ENCODE measurements at regions not wholly inside any gene's neighbourhood (a gene's known extent, or its start where the extent isn't known, plus 50 kb on each side); places are given as distances from the start of the nearest gene placed in this dataset.

DNA sequence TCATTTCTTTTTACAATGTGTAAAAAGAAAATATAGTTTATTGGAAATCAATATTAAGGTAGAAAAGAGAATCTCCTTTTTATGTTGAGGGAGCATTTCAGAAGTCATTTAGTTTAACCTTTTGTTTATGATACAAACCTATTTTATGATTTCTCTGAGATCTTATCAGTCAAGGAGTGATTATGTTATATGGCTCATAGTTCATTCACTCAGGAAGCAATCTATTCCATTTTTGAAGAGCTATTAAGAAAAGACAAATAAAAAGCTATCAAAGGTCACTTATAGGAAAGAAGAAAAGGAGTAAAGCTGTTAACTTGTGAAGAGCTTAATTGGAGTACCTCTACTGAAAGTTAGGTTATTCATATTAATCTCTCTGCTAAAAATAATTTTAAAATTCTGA, 526.6 kb upstream of the JAG1 start:
- in situ Hi-C loops (cut with MboI; ENCODE audit: low pct_unique_long_range_greater_than_20kb, low sequenced_read_pairs), result no loop called here
- DNase-seq, result no peak

DNA sequence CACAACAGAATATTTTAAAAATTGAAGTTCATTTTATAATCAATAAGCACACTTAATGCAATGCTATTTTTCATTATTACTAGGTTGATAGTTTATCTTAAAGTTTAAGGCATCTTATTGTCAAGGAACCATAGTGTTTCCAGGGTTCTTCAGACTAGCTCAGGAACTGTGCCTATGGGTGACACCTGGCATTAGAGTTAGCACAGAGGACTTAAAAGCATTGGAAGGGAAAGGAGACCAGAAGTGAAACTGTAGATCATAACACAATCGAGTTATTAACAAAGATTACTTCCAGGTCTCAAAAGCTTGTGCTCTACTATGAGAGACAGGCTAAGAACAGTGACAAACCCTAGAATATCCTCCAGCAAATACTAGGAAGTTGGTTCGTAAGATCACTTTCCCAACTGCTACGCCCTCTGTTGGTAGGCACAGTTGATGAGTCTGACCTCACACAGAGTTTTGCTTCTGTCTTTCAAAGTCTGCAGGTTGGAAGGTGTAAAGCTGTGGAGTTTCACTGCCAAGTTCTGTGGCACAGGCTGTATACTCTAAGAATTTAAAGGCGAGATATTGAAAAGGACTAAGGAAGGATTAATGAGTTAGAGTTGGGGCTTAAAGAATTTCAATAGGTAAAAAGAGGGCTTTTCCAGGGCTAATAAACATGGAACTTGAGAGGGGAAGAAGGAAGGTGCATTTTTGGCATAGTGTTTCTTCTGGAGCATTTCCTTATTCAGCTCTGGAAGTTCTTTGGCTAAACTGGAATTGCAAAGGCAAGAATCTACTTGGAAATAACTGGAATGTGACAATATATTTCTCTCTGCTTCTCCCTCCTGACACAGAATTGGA, 531.3 kb upstream of the JAG1 start:
- in situ Hi-C loops (cut with MboI; ENCODE audit: low pct_unique_long_range_greater_than_20kb, low sequenced_read_pairs), result no loop called here
- peak; percentile 64 for DNase-seq

DNA sequence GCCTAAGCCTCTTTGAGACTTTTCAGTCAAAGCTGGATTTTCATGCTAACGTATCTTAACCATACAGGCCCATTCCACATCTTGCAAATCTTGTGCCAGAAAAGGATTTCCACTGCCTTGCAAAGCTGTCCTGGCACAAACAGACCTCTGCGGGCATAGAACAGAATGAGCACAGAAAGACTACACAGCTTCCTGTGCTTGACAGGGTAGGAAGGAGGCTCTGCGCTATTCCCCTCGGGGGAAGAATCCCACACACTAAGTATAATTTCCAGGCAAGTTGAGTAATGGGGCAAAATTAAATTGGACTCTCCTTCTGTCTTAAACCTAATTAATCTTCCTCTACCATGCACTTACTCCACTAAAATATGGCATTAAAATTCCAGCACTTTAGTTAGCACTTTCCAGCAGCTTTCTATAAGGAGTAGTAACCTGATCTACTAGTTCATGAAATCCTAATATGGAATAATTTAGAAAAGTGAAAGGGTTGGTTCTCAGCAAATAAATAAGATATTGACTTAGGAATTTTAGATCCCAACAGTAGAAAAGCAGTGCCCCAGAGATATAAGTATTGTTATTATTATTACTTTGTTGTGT, 532.1 kb upstream of the JAG1 start:
- DNase-seq, result no peak
- in situ Hi-C loops (cut with MboI; ENCODE audit: low pct_unique_long_range_greater_than_20kb, low sequenced_read_pairs), result no loop called here

DNA sequence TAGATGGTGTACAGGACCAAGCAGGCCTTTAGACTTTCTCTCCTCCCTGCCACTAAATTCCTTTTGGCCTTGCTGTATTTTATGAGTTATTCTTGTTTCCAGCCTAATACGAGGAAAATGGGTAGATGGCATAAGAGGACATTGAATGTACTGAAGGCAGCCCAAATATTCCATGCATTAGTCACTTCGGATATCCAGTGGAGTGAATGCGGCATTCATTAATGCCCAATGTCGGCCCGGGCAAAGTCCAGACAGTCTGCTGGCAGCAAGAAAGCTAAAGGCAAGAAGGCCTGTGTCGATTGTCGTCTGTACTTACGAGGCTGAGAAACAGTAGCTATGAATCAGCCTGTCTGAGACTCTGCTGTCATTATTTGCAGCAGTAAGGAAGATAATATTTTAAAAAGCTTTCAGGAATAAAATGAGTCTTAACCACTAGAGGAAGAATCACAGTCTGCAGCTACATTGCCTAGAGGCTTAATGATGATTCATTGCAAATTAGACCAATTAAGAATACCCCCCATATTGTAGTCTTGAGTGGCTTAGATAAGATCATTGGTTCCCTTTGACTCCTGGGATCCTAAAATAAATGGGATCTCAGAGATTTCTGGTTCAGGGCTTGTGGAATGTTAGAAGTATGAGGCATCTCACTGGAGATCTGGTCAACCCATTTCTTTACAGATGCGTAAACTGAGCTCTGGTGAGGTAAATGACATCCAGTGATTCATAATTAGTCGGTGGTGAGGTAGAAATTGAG, 534.1 kb upstream of the JAG1 start:
- in situ Hi-C loops (cut with MboI; ENCODE audit: low pct_unique_long_range_greater_than_20kb, low sequenced_read_pairs), result no loop called here

DNA sequence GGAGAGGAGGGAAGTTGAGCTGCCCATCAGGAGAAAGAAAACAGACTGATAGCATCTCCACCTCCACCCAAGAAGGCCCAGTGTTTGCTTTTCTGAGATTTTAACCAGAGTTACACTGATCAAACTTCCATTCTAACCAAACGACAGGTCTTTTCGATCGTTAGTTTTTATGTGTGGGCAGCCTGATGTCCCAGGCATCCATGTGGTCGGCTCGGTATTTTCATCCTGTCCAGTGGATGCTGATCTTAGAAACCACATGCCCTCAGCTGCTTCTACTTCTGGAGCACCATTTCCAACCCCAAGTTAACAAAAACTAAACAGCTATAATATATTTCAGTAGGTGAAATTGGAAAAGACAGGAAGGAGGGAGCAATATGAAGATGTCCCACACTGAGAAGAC, 536.8 kb upstream of the JAG1 start:
- DNase-seq, result no peak
- in situ Hi-C loops (cut with MboI; ENCODE audit: low pct_unique_long_range_greater_than_20kb, low sequenced_read_pairs), result no loop called here

More for the DNA sequence above, 534.1 kb upstream of the JAG1 start:
- no peak for DNase-seq

DNA sequence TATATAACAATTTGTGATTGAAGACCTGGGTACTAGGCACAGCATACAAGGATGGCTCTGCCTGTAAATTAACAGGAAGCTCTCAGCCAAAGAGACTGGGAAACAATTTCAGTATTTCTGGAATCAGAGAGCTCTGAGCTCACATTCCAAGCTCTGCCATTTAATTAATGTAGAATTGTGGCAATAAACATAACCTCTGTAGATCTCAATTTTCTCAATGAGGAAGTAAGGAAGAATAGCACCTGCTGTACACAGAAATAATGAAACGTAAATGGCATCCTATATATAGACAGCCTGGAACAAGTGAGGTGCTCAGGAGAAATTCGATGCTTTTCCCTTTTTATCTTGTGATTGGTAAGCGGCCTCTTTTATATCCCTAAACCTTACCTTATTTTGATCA, 538.5 kb upstream of the JAG1 start:
- in situ Hi-C loops (cut with MboI; ENCODE audit: low pct_unique_long_range_greater_than_20kb, low sequenced_read_pairs), result no loop called here
- DNase-seq, result no peak

DNA sequence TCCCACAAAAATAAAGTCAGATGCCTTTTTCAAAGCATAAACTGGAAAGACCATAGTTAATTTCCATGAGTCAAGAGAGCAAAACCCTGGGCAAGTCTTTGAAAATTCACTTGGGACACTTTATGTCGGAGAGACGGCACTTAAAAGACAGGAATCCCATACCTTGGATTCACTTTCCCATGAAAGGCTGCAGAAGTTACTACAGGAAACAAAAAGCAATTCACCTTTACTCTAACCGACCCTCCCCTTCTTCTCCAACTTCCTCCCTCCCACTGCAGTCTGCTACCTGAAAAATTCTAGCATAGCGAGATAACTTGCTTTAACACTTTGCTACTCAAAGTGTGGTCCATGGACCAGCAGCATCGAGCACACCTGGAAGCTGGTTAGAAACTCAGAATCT, 539.1 kb upstream of the JAG1 start:
- in situ Hi-C loops (cut with MboI; ENCODE audit: low pct_unique_long_range_greater_than_20kb, low sequenced_read_pairs), result no loop called here
- no peak for DNase-seq

DNA sequence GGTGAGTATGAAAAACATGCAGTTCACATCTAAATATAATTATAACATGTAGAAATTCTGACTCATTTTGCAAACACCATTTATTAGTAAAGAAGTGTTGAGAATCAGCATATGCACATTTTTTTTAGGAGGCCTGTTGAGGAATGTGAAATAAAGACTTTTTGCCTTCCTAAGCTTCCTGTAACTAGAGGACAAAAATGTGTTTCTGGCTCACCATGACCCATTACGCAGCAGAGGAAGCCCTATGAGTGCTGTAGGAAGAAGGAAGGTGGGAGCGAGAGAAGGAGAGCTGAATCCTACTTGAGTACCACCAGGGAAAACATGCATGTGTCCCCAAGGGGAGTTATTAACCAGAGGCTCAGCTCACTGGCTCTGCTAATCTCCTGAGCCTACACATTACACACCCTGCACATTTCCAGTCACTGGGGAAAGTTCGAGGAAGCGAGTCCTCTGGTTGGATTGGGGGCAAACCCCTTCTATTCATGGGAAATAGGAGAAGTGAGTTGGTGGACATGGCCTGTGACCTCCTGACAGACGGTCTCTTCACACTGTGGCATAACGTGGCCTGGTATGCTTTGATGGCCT, 540.5 kb upstream of the JAG1 start:
- in situ Hi-C loops (cut with MboI; ENCODE audit: low pct_unique_long_range_greater_than_20kb, low sequenced_read_pairs), result no loop called here
- DNase-seq, result no peak

DNA sequence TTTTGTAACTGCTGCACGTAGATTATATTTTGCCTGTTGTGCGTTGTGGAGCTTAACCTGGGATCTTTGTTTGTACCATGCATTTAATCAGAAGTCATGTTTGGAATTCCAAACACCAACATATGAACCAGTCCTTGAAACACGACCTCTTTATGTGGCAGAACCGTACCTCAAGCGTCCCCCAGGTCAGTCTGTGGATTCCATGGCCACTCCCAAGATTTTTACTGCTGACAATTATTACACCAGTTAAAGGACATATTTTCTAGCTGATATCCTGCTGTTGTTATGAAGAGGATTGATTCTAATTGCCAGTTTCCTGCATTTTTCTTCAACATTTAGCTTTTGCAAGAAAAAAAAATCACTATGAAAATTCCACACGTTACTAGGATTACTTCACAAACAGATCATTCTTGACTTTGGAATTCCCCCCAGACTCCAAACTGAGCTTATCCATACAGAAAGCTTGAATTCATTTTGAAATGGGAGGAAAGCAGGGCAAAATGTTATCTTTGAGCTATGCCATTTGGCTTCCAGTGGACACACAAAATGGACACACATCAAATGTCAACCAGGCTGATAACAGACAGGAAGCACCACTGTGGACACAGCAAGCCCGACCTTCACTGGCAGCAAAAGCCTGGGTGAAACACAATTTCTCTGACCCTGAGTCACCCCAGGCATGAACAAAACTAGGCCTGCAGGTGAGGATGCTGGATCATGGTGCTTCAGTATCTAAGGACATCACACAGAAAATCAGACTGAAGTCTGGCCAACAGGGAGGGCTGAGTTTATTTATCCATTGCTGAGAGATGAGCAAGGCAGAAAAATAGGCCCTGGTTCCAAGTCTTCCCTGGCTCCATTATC, 542.9 kb upstream of the JAG1 start:
- DNase-seq, result no peak
- in situ Hi-C loops (cut with MboI; ENCODE audit: low pct_unique_long_range_greater_than_20kb, low sequenced_read_pairs), result no loop called here

DNA sequence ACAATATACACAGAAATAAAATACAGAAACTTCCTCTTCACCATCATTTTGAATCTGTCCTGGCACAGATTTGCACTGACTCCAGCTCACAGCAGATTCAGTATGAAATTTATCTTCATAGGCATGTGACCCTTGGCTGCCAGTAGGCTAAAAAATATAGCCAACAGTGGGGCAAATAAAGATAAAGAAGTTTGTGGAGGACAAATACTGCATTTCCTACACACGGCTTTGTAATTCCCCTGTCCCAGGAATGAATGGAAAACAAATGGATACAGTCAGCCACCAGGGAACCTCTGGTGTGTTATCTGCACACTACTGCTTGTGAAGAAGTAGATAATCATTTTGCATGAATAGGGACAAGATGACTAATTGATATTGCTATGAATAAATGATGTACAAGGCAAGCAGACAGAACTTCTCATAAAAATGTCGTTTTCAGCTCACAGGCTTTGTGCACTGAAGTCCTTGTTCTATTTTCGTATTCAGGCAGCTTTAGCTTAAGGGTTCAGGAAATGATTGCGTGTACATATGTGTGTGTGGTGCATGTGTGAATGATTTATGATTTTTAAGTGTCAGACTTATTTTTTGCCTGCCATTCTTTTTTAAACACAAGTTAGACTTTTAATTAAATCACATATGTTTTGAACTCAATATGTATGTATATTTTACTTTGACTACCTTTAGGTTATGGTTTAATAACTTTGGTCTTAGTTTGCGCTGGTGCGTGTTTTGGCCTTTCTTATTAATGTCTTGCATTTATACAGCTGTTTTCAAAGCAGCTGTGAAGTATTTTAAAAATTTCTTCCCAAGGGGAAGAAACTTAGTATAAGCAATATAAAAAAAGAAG, 543.8 kb upstream of the JAG1 start:
- no peak for DNase-seq
- in situ Hi-C loops (cut with MboI; ENCODE audit: low pct_unique_long_range_greater_than_20kb, low sequenced_read_pairs), result no loop called here

DNA sequence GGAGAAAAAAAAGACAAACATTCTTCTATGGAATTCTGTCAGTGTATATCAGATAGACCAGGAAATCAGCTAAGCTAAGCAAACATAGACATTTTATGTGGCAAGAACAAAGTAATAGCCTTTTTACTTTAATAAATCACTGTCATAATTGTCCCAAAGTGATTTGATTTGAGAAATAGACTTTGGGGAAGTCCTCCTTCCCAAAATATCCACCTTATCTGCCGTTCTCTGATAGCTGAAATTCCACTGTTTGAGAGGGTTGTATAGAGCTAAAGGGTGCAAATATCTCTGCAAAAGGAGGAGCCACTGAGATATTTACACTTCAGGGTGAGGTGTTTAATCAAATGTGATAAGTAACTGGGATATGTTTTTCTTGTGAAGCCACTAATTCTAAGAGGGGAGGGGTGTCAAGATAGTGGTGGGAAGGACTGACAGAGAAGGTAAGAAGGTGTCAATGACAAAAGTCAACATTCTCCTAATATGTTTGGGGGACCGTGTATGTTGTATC, 544.4 kb upstream of the JAG1 start:
- in situ Hi-C loops (cut with MboI; ENCODE audit: low pct_unique_long_range_greater_than_20kb, low sequenced_read_pairs), result no loop called here

DNA sequence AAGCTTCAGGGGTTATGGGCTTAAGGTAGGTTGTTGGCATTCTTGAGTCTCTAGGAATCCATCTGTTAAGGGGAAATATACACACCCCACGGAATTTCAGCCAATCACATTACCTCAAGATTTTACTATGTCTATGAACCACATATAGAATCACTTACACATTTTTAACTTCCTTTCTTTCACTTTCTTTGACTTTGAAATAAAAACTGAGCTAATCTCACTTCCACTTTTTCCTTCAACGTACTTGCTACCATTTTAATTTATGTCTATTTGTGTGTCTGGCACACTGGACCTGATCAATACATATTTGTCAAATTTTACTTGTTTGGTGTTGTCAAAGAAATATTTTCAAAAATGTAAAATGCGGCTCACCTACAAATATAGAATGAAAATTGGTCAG, 545.4 kb upstream of the JAG1 start:
- in situ Hi-C loops (cut with MboI; ENCODE audit: low pct_unique_long_range_greater_than_20kb, low sequenced_read_pairs), result no loop called here

More for the DNA sequence above, 544.4 kb upstream of the JAG1 start:
- no peak for DNase-seq

DNA sequence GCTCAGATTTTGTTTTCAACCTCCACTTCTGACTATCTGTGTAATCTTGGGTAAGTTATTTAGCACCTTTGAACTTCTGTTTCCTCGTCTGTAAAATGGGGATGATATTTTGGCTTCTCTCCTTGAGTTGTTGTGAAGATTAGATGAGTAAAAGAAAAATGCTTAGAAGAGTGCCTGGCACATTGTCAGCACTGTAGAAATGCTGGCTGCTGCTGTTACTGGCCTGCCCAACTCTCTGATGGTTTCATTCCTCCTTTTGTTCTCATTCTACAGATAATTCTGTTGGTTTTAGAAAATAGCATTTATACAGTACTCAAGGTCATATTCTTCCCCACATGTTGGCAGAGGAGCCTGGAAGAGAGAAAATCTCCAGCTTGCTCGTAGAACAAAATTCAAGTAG, 547.2 kb upstream of the JAG1 start:
- in situ Hi-C loops (cut with MboI; ENCODE audit: low pct_unique_long_range_greater_than_20kb, low sequenced_read_pairs), result no loop called here

More for the DNA sequence above, 545.4 kb upstream of the JAG1 start:
- no peak for DNase-seq

DNA sequence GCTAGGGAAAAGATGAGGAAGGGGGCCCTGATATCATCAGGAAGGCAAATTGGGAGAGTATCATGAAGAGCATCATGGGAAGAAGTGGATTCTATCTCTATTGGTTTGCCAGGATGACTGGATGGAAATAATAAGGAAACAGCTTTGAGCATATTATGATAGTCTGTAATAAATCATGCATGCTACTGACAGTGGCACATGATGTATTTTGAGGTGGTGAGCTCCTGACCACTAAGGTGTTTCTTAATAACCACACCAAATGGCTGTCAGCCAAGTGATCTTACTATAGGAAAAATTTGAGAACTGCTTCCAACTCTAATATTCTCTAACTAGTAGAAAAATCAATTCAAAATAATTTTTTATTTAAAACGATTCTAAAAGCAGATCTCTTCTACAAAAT, 548.4 kb upstream of the JAG1 start:
- no peak for DNase-seq
- in situ Hi-C loops (cut with MboI; ENCODE audit: low pct_unique_long_range_greater_than_20kb, low sequenced_read_pairs), result no loop called here

More for the DNA sequence above, 547.2 kb upstream of the JAG1 start:
- DNase-seq, result no peak

DNA sequence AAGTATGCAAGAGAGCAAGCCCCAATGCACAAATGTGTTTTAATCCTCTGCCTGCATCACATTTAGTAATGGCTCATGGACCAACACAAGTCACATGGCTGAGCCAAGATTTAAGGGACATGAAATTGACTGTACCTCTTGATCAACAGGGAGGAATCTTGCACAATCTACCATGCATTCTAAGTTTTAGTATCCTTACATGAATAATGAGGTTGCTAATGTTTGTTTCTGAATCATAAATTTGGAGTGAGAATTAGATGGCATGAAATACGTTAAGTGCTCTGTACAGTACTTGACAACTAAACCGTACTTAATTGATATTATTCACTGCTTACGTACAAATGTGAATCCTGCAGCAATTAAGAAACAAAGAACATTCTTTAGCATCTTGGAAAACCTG, 553.8 kb upstream of the JAG1 start:
- in situ Hi-C loops (cut with MboI; ENCODE audit: low pct_unique_long_range_greater_than_20kb, low sequenced_read_pairs), result no loop called here
- DNase-seq, result no peak

DNA sequence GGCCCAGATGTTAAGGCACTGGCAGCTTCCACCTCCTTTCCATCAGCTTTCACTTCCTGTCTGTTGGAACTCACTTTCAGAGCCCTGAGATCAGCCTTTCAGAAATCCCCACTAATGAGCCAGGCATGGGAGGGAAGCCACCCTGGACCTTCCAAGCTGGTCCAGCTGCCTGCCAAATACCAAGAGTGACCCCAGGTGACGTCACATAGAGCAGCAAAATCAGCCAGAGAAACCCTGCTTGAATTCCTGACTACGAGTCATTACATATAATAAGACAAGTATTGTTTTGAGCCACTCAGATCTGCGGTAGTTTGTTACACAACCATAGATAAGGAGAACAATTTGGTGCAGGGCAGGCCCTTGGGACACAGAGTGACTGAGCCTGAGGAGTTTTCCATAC, 556.0 kb upstream of the JAG1 start:
- in situ Hi-C loops (cut with MboI; ENCODE audit: low pct_unique_long_range_greater_than_20kb, low sequenced_read_pairs), result no loop called here
- DNase-seq, result no peak

DNA sequence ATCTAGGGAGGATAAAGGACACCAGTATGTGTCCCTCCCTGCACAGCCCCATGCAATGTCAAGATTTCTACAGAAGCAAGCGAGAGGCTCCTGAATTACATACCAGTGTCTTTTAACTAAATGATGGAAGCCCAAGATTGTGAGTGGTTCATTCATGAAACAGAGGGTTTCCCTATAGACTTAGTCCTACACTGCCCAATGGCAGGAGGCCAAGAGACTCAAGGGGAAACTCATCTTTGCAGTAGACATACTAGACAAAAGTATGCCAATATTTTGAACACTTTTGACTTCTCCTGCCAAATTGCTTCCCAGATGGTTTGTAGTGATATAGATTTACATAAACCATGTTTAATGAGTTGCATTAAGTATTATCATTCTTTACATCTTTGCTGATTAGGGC, 557.2 kb upstream of the JAG1 start:
- no peak for DNase-seq
- in situ Hi-C loops (cut with MboI; ENCODE audit: low pct_unique_long_range_greater_than_20kb, low sequenced_read_pairs), result no loop called here

Data from KBM-7 (cell line).